Stomach (tissue), 8 donors: ENCODE measurements at regions not wholly inside any gene's neighbourhood (a gene's known extent, or its start where the extent isn't known, plus 50 kb on each side); places are given as distances from the start of the nearest gene placed in this dataset.
"Not testable (repeated sequence)": the region's sequence is repeated elsewhere in the genome, so short reads cannot be mapped to it uniquely, and the experiment has no call there.

Experiments
- DNase-seq, 2 donors: peaks; one replicate each; pipeline versions ENCODE4 v3.0.0 to v3.0.0-alpha.2; 2013 to 2019
- H3K27ac ChIP-seq, 5 donors: fragments of 200-600 bp in 4 of 5; sonication (generic) in 4 of 5; one replicate each; pipeline ENCODE4 v1.5.1; 2013 to 2019; ENCODE audit warnings: mild to moderate bottlenecking in 1 of 5, moderate library complexity in 1 of 5
- H3K27me3 ChIP-seq, 3 donors: fragments of 200-600 bp; sonication (generic); one replicate each; pipeline ENCODE4 v1.5.1; 2017 to 2019; ENCODE audit warnings: mixed run types in 1 of 3
- H3K36me3 ChIP-seq, 4 donors: fragments of 200-600 bp; sonication (generic); 1 replicate in 3 of 4; 2 replicates in 1 of 4; pipeline ENCODE4 v1.5.1; 2016 to 2019
- H3K4me1 ChIP-seq, 4 donors: fragments of 200-600 bp; sonication (generic); one replicate each; pipeline ENCODE4 v1.5.1; 2016 to 2019
- H3K4me3 ChIP-seq, 4 donors: fragments of 200-600 bp; sonication (generic) in 3 of 4; one replicate each; pipeline ENCODE4 v1.5.1; 2016 to 2019; ENCODE audit warnings: mild to moderate bottlenecking in 1 of 4
- H3K9me3 ChIP-seq, 4 donors: fragments of 200-600 bp; sonication (generic); one replicate each; pipeline ENCODE4 v1.5.1; 2016 to 2019
- EP300 ChIP-seq: sonication (generic); formaldehyde crosslinking; IDR thresholded peaks from one replicate; pipeline ENCODE4 v1.6.1; 2017; ENCODE audit warnings: antibody characterized with exemption
- POLR2A ChIP-seq, 4 donors: fragments of 450-650 bp; IDR thresholded peaks; one replicate each; pipeline ENCODE4 v1.6.1; 2016; ENCODE audit warnings: antibody characterized with exemption in 4 of 4, control low read depth in 2 of 4, mild to moderate bottlenecking in 1 of 4, moderate library complexity in 1 of 4
- POLR2AphosphoS5 ChIP-seq, 3 donors: sonication (generic); formaldehyde crosslinking; IDR thresholded peaks; one replicate each; pipeline ENCODE4 v1.6.1; 2016; ENCODE audit warnings: antibody characterized with exemption in 3 of 3
- WGBS, 5 donors: extraction: QIAGEN DNeasy Blood & Tissue Kit in 3 of 5; methylation state at CpG; one replicate each; pipeline versions ENCODE4 v1.1.5 to v1.1.7; 2013 to 2018; 5-methylcytosine and 5-hydroxymethylcytosine counted together
- intact Hi-C: fragments of 100-400 bp; cut with DNase I; formaldehyde crosslinking; loops from one replicate; pipeline ENCODE4 v1.15.1; 2023; ENCODE audit warnings: low total_unique reads
- TF ChIP-seq, protein P1 (sequence below), 7 experiments: fragments of 450-650 bp in 4 of 7; fragments of 200-600 bp in 3 of 7; sonication (generic) in 3 of 7; IDR thresholded peaks; one replicate each; pipeline ENCODE4 v1.5.1; 2016 to 2019; ENCODE audit warnings: antibody characterized with exemption in 7 of 7, control low read depth in 2 of 7, mild to moderate bottlenecking in 1 of 7
- donor health status: healthy with polysubstance abuse.
- donor health status: Bipolar disorder and iron deficiency.
- donor health status: healthy.

DNA sequence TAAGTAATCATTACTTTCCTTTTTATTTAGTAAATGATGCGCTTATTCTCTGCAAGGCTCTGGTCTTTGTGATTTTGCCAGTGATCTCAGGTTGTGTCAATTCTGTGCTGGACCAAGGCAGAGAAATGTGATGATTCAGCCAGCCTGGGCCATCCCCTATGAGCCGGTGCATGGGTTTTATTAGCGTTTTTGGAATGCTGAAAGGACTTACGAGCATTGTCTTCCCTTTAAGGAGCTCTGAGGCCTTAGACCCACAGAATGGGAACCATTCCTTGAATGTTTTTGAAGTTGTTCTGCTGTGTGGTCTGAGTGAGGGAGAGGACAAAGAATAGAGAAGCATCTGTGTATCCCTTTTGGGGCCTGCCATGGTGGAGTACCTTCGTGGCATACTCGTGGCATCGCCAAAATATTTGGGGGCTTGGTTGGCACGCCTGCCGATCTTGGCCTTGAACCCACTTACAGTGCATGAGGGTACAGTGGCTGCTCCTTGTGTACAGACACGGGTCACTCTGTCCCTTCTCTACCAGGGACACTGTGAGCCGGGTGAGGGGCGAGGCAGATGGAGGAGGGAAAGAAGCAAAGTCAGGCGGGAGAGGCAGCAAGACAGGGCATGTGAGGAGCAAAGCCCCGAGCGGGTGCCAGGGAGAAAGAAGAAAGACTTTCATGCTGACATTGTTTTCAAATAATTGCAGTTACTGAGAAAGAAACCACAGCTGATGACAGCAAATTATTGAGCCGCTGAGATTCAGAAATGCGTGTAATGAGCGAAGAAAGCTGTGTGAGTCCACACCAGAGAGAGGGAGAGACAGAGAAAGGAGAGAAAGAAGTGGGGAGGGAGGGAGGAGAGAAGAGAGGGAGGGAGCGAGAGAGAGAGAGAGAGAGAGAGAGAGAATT lies 269.4 kb upstream of the RGMA start:
- TF ChIP-seq, protein P1, sequence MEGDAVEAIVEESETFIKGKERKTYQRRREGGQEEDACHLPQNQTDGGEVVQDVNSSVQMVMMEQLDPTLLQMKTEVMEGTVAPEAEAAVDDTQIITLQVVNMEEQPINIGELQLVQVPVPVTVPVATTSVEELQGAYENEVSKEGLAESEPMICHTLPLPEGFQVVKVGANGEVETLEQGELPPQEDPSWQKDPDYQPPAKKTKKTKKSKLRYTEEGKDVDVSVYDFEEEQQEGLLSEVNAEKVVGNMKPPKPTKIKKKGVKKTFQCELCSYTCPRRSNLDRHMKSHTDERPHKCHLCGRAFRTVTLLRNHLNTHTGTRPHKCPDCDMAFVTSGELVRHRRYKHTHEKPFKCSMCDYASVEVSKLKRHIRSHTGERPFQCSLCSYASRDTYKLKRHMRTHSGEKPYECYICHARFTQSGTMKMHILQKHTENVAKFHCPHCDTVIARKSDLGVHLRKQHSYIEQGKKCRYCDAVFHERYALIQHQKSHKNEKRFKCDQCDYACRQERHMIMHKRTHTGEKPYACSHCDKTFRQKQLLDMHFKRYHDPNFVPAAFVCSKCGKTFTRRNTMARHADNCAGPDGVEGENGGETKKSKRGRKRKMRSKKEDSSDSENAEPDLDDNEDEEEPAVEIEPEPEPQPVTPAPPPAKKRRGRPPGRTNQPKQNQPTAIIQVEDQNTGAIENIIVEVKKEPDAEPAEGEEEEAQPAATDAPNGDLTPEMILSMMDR (IDR thresholded peaks at IDR 0.05) = no peak
- TF ChIP-seq EP300 = no peak
- no peak for TF ChIP-seq POLR2AphosphoS5 (IDR thresholded peaks at IDR 0.05)
- TF ChIP-seq POLR2A (IDR thresholded peaks at IDR 0.05) = no peak
- peaks cover 0 to 12% (median 2%) of the 10 kb centered on the region in 4 donors for H3K4me1 ChIP-seq
- no peaks in the 10 kb centered on the region for H3K27me3 ChIP-seq
- WGBS, 5 donors = 83 to 86% (median 83%) methylated on average over 19 of the region's 19 CpGs
- no peak for DNase-seq
- H3K36me3 ChIP-seq = no peaks in the 10 kb centered on the region
- H3K27ac ChIP-seq = no peak overlapping the region
- intact Hi-C loops = no loop called here
- no peak overlapping the region for H3K4me3 ChIP-seq
- H3K9me3 ChIP-seq = no peaks in the 10 kb centered on the region

DNA sequence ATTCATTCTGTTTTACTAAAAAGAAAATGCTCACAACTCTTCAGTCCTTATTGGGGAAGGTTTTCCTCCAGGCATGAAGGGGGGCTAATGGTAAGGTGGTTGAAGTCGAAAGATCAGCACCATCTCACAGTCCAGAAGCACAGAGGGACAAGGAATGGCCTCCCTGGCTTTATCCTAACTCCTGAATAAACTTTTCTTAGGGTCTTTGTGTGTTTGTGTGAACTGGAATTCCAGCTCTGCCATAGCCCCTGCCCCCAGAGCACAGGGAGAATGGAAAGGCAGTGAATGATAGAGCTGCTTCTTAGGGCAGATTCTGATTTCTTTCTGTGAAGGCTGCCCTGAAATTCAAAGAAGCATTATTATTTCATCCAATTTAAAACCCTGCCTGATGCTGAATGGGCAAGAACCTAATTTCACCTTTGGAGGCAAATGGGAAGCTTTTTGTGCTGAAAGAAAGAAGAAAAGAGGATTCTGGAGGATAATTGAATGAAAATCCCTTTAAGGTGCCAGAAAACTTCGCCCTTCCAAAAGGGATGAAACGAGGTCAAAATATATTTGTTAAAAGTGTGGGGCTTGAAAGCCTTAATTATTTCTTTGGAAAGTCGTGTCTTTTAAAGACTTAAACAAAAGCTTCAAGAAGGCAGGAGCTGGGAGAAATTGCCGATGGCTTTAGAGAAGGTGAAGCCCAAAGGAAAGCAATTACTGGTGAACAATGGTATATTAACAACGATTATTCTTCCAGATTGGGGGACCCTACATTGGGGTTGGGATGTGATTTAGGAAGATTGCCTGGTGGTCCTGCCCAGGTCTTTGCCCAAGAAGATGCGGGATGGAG lies 259.9 kb upstream of the RGMA start:
- intact Hi-C loops = no loop called here
- H3K9me3 ChIP-seq = no peaks in the 10 kb centered on the region
- TF ChIP-seq, protein P1 (IDR thresholded peaks at IDR 0.05) = no peak
- TF ChIP-seq POLR2A (IDR thresholded peaks at IDR 0.05) = no peak
- no peak for TF ChIP-seq EP300
- TF ChIP-seq POLR2AphosphoS5 (IDR thresholded peaks at IDR 0.05) = no peak
- H3K27ac ChIP-seq = no peak overlapping the region
- peaks cover 0 to 10% (median 3%) of the 10 kb centered on the region in 3 donors for H3K27me3 ChIP-seq
- no peak for DNase-seq
- no peak overlapping the region for H3K4me3 ChIP-seq
- WGBS, 5 donors = 72 to 77% (median 74%) methylated on average over 7 of the region's 7 CpGs
- H3K4me1 ChIP-seq = no peaks in the 10 kb centered on the region
- no peaks in the 10 kb centered on the region for H3K36me3 ChIP-seq

DNA sequence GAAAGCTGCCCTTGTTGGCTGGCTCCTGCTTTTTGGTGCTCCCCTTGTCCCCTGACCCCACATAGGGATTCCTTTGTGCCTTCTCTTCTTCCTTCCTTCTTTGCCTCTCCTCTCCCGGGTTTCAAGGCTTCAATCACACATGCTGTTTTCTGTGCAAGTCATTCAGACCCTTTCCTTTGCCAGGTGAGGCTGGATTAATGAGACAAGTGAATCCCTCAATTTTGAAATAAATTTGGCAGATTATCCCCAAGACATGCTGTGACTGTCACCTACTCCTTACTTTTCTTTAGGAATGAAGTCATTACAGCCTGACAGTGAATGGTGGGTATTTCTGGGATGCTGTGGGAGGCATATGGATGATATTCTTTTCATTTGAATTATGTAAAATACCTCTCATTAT lies 259.0 kb upstream of the RGMA start:
- no peaks in the 10 kb centered on the region for H3K36me3 ChIP-seq
- H3K4me3 ChIP-seq = no peak overlapping the region
- H3K27me3 ChIP-seq = peaks cover 0 to 10% (median 3%) of the 10 kb centered on the region in 3 donors
- intact Hi-C loops = no loop called here
- DNase-seq = no peak
- no peak overlapping the region for H3K27ac ChIP-seq
- no peak for TF ChIP-seq POLR2AphosphoS5 (IDR thresholded peaks at IDR 0.05)
- TF ChIP-seq EP300 = no peak
- TF ChIP-seq POLR2A (IDR thresholded peaks at IDR 0.05) = no peak
- TF ChIP-seq, protein P1 (IDR thresholded peaks at IDR 0.05) = no peak
- no peaks in the 10 kb centered on the region for H3K9me3 ChIP-seq
- WGBS, 5 donors = 48 to 73% (median 65%) methylated on average over 1 of the region's 1 CpG
- H3K4me1 ChIP-seq = no peaks in the 10 kb centered on the region

DNA sequence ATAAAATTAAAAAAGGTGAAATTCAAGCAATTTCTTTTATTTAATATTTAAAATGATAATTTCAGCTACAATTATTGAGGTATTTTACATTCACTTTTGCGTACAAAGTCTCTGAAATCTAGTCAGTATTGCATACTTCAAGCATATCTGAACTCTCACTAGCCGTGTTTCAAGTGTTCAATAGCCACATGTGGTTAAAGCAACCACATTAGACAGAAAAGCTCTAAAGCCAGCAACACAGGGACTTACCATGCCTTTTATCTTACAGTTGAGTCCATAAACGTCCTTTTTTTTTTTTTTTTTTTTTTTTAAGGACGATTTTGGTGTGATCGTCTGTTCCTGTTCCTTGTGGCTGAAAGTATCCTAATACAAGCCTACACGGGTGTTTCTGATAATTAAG lies 257.0 kb upstream of the RGMA start:
- Histone ChIP-seq H3K4me3 (no peak overlapping the region), H3K27me3 (peaks cover 0 to 10% (median 3%) of the 10 kb centered on the region in 3 donors), H3K9me3 (no peaks in the 10 kb centered on the region), H3K4me1 (no peaks in the 10 kb centered on the region), H3K36me3 (no peaks in the 10 kb centered on the region), H3K27ac (no peak overlapping the region)
- intact Hi-C loops = no loop called here
- no peak for DNase-seq
- no peak for TF ChIP-seq POLR2AphosphoS5 (IDR thresholded peaks at IDR 0.05)
- no peak for TF ChIP-seq EP300
- TF ChIP-seq, protein P1 (IDR thresholded peaks at IDR 0.05) = no peak
- no peak for TF ChIP-seq POLR2A (IDR thresholded peaks at IDR 0.05)
- WGBS, 5 donors = 72 to 79% (median 76%) methylated on average over 6 of the region's 6 CpGs

DNA sequence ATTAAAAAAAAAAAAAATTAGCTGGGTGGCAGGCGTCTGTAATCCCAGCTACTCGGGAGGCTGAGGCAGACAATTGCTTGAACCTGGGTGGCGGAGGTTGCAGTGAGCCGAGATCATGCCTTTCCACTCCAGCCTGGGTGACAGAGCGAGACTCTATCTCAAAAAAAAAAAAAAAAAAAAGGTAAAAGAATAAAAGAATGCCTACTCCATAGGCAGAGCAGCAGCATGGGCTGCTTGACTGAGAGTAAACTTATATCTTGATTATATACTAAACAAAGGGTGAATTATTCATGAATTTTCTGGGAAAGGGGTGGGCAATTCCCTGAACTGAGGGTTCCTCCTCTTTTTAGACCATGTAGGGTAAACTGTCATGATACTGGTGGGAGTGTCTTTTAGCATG lies 254.4 kb upstream of the RGMA start:
- H3K9me3 ChIP-seq, H3K27ac ChIP-seq, H3K36me3 ChIP-seq, H3K4me3 ChIP-seq, H3K4me1 ChIP-seq, intact Hi-C loops, DNase-seq, H3K27me3 ChIP-seq: not testable (repeated sequence)
- WGBS, 5 donors = 80 to 89% (median 83%) methylated on average over 5 of the region's 5 CpGs
